ENCODE measurements at regions not wholly inside any gene's neighbourhood (a gene's known extent, or its start where the extent isn't known, plus 50 kb on each side); places are given as distances from the start of the nearest gene placed in this dataset.
"Not testable (repeated sequence)": the region's sequence is repeated elsewhere in the genome, so short reads cannot be mapped to it uniquely, and the experiment has no call there.

- CTCF ChIA-PET; H3K4me2 ChIP-seq (ENCODE audit: low read depth, low read length); H3K79me1 ChIP-seq (ENCODE audit: low read depth in 1 of 2, low read length in 2 of 2); H4K20me1 ChIP-seq (ENCODE audit: insufficient read depth, low read length); H2BK120ac ChIP-seq (ENCODE audit: low read depth, low read length); H3K4ac ChIP-seq (ENCODE audit: low read depth, low read length); in situ Hi-C loops (cut with MboI; ENCODE audit: low sequenced_read_pairs); DNase-seq; H3K9ac ChIP-seq (ENCODE audit: low read depth, low read length); H3K36me3 ChIP-seq (ENCODE audit: control insufficient read depth, insufficient read depth, low read length); POLR2A ChIA-PET (ENCODE audit: unreplicated experiment); ATAC-seq (ENCODE audit: low read depth); H3K27ac ChIP-seq (ENCODE audit: insufficient read depth, low read length); H2BK5ac ChIP-seq (ENCODE audit: low read depth, low read length, poor library complexity, severe bottlenecking); H2BK15ac ChIP-seq (ENCODE audit: low read depth, low read length); H4K91ac ChIP-seq (ENCODE audit: insufficient read depth, low read depth, low read length); H3K18ac ChIP-seq (ENCODE audit: low read depth, low read length); H3K4me1 ChIP-seq (ENCODE audit: control insufficient read depth, insufficient read depth, low read length); H3K4me3 ChIP-seq (ENCODE audit: insufficient read depth, low read depth, low read length); H3K27me3 ChIP-seq (ENCODE audit: control insufficient read depth, insufficient read depth, low read length); H2AK9ac ChIP-seq (replicated peaks; ENCODE audit: low read depth, low read length, poor library complexity); H2AK5ac ChIP-seq (ENCODE audit: low read depth, low read length); H4K8ac ChIP-seq (ENCODE audit: low read depth in 2 of 2, low read length in 2 of 2); intact Hi-C loops (cut with micrococcal nuclease); H3K9me1 ChIP-seq (ENCODE audit: insufficient read depth, low read length); H3K14ac ChIP-seq (replicated peaks; ENCODE audit: low read depth, low read length); H4K5ac ChIP-seq (ENCODE audit: low read depth, low read length); BruUV-seq (replicated peaks); H3K23ac ChIP-seq (ENCODE audit: low read depth, low read length); H2AFZ ChIP-seq (replicated peaks; ENCODE audit: low read length, poor library complexity); dilution Hi-C loops (cut with HindIII; ENCODE audit: low sequenced_read_pairs, unreplicated experiment); H3K56ac ChIP-seq (ENCODE audit: extremely low read depth, insufficient read depth, low read length); H3K9me3 ChIP-seq (ENCODE audit: control insufficient read depth, insufficient read depth, low read length); H2BK20ac ChIP-seq (ENCODE audit: low read depth, low read length): not testable (repeated sequence)
- no CpG with 5 or more reads among the region's 3 CpGs for WGBS, 2 experiments (ENCODE audit: extremely low coverage in 2 of 2, insufficient read length in 1 of 2)
Observed at GRCh38 chr21:13340670-13341234, 268.8 kb upstream of the POTED start.

- H3K9ac ChIP-seq (ENCODE audit: low read depth, low read length); H3K27me3 ChIP-seq (ENCODE audit: control insufficient read depth, insufficient read depth, low read length); dilution Hi-C loops (cut with HindIII; ENCODE audit: low sequenced_read_pairs, unreplicated experiment); H3K14ac ChIP-seq (replicated peaks; ENCODE audit: low read depth, low read length); POLR2A ChIA-PET (ENCODE audit: unreplicated experiment); H3K27ac ChIP-seq (ENCODE audit: insufficient read depth, low read length); H2AK9ac ChIP-seq (replicated peaks; ENCODE audit: low read depth, low read length, poor library complexity); H3K79me1 ChIP-seq (ENCODE audit: low read depth in 1 of 2, low read length in 2 of 2); in situ Hi-C loops (cut with MboI; ENCODE audit: low sequenced_read_pairs); CTCF ChIA-PET; H4K91ac ChIP-seq (ENCODE audit: insufficient read depth, low read depth, low read length); H3K4me1 ChIP-seq (ENCODE audit: control insufficient read depth, insufficient read depth, low read length); H3K56ac ChIP-seq (ENCODE audit: extremely low read depth, insufficient read depth, low read length); H3K18ac ChIP-seq (ENCODE audit: low read depth, low read length); H2BK120ac ChIP-seq (ENCODE audit: low read depth, low read length); H3K9me3 ChIP-seq (ENCODE audit: control insufficient read depth, insufficient read depth, low read length); H2AFZ ChIP-seq (replicated peaks; ENCODE audit: low read length, poor library complexity); H4K5ac ChIP-seq (ENCODE audit: low read depth, low read length); H2BK15ac ChIP-seq (ENCODE audit: low read depth, low read length); H4K8ac ChIP-seq (ENCODE audit: low read depth in 2 of 2, low read length in 2 of 2); H2AK5ac ChIP-seq (ENCODE audit: low read depth, low read length); H3K36me3 ChIP-seq (ENCODE audit: control insufficient read depth, insufficient read depth, low read length); H4K20me1 ChIP-seq (ENCODE audit: insufficient read depth, low read length); ATAC-seq (ENCODE audit: low read depth); DNase-seq; H3K23ac ChIP-seq (ENCODE audit: low read depth, low read length); H3K4me3 ChIP-seq (ENCODE audit: insufficient read depth, low read depth, low read length); H3K4ac ChIP-seq (ENCODE audit: low read depth, low read length); H2BK20ac ChIP-seq (ENCODE audit: low read depth, low read length); BruUV-seq (replicated peaks); H3K4me2 ChIP-seq (ENCODE audit: low read depth, low read length); H2BK5ac ChIP-seq (ENCODE audit: low read depth, low read length, poor library complexity, severe bottlenecking); intact Hi-C loops (cut with micrococcal nuclease); H3K9me1 ChIP-seq (ENCODE audit: insufficient read depth, low read length): not testable (repeated sequence)
- WGBS, 2 experiments (ENCODE audit: extremely low coverage in 2 of 2, insufficient read length in 1 of 2) = no CpG with 5 or more reads among the region's 1 CpG
Observed at GRCh38 chr21:13351521-13351920, 258.1 kb upstream of the POTED start.

All from IMR-90 (cell line).